ACC112 (cell line): ENCODE measurements at regions not wholly inside any gene's neighbourhood (a gene's known extent, or its start where the extent isn't known, plus 50 kb on each side); places are given as distances from the start of the nearest gene placed in this dataset.

Source experiments
- H2AFZ ChIP-seq: fragments of 200-600 bp; sonication (generic); one replicate; pipeline ENCODE4 v1.6.0; 2017; ENCODE audit warnings: antibody characterized with exemption, low read length; ENCODE audit not compliant: unreplicated experiment
- H3K27ac ChIP-seq: fragments of 200-600 bp; sonication (generic); 2 replicates; pipeline ENCODE4 v1.5.1; 2014; ENCODE audit warnings: low read depth, mild to moderate bottlenecking, antibody characterized with exemption, low read length, moderate library complexity
- H3K27me3 ChIP-seq: fragments of 200-600 bp; sonication (generic); 2 replicates; pipeline ENCODE4 v1.6.1; 2014; ENCODE audit warnings: mild to moderate bottlenecking, antibody characterized with exemption, low read length, moderate library complexity, mixed read lengths; ENCODE audit not compliant: insufficient read depth
- H3K36me3 ChIP-seq: fragments of 200-600 bp; sonication (generic); 2 replicates; pipeline ENCODE4 v1.6.1; 2016; ENCODE audit warnings: mild to moderate bottlenecking, antibody characterized with exemption, low read length, moderate library complexity, mixed read lengths; ENCODE audit not compliant: insufficient read depth
- H3K4me1 ChIP-seq: fragments of 200-600 bp; sonication (generic); one replicate; pipeline ENCODE4 v1.6.1; 2016; ENCODE audit warnings: low read length, mixed read lengths; ENCODE audit not compliant: insufficient read depth, unreplicated experiment, control insufficient read depth
- H3K4me3 ChIP-seq: fragments of 200-600 bp; sonication (generic); 2 replicates; pipeline ENCODE4 v1.5.1; 2014; ENCODE audit warnings: mild to moderate bottlenecking, low read depth, low read length
- H3K79me2 ChIP-seq: fragments of 200-600 bp; sonication (generic); one replicate; pipeline ENCODE4 v1.6.0; 2016; ENCODE audit warnings: low read length; ENCODE audit not compliant: control insufficient read depth, unreplicated experiment, insufficient read depth

DNA sequence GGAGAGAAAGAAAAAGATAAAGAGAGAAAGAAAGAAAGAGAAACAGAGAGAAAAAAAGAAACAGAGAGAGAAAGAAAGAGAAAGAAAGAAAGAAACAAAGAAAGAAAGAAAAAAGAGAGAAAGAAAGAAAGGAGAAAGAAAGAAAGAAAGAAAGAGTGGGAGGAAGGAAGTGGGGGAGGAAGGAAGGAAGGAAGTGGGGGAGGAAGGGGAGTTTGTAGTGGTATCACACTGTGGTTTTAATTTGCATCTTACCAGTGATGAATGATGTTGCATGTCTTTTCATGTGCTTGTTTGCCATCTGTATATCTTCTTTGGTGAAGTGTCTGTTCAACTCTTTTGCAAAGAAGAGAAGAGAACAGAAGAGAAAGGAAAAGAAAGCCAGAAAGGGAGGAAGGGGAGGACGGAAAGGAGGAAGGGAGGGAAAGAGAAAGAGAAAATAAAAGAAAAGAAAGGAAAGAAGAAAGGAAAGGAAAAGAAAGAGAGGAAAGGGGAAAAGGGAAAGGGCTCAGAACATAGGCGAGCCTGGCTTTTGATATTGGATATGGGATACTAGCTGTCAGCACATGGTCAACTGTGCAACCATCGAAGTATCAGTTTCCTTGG lies 79.2 kb upstream of the FRMD4A start:
- no peaks in the 10 kb centered on the region for H3K27me3 ChIP-seq
- H3K4me3 ChIP-seq, result no peak overlapping the region
- H3K36me3 ChIP-seq, result no peaks in the 10 kb centered on the region
- H3K27ac ChIP-seq, result no peak overlapping the region
- peaks cover 11% of the 10 kb centered on the region for H3K4me1 ChIP-seq
- H3K79me2 ChIP-seq, result no peaks in the 10 kb centered on the region
- H2AFZ ChIP-seq, result no peak overlapping the region

DNA sequence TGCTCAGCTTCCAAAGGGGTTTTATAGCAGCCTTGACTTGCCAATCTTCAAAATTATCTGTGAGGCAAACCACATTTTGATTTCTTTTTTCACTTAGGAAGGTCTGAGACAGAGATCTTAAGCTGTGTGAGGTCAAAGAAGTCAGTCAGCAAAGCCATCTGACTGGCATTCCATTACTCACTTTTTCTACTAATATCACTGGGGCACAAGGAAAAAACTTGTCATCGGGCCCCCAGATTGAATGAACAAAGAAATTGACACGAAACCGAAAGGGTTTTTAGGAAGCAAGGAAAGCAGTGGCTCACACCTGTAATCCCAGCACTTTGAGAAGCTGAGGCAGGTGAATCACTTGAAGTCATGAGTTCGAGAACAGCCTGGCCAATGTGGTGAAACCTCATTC lies 78.5 kb upstream of the FRMD4A start:
- H3K4me1 ChIP-seq, result peaks cover 14% of the 10 kb centered on the region
- no peaks in the 10 kb centered on the region for H3K79me2 ChIP-seq
- no peak overlapping the region for H2AFZ ChIP-seq
- H3K27me3 ChIP-seq, result no peaks in the 10 kb centered on the region
- no peak overlapping the region for H3K27ac ChIP-seq
- H3K4me3 ChIP-seq, result no peak overlapping the region
- H3K36me3 ChIP-seq, result no peaks in the 10 kb centered on the region

DNA sequence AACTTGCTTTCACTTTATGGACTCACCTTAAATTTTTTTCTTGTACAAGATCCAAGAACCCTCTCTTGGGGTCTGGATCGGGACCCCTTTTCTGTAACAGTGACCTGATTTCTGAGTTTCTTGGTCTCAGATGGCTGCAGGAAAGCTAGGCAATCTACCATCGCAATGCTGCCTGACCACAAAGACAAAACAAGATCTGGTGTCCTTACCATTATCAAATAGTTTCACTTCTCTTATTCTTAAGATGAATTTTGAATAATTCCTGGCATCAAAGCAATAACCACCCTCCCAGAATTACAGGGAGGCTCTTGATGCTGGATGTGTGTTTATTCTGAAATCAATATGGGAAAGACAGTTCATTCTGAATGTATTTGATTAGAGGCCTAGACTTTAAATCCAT lies 77.4 kb upstream of the FRMD4A start:
- no peak overlapping the region for H2AFZ ChIP-seq
- H3K36me3 ChIP-seq, result no peaks in the 10 kb centered on the region
- no peaks in the 10 kb centered on the region for H3K27me3 ChIP-seq
- peaks cover 14% of the 10 kb centered on the region for H3K4me1 ChIP-seq
- H3K79me2 ChIP-seq, result no peaks in the 10 kb centered on the region
- no peak overlapping the region for H3K27ac ChIP-seq
- no peak overlapping the region for H3K4me3 ChIP-seq

DNA sequence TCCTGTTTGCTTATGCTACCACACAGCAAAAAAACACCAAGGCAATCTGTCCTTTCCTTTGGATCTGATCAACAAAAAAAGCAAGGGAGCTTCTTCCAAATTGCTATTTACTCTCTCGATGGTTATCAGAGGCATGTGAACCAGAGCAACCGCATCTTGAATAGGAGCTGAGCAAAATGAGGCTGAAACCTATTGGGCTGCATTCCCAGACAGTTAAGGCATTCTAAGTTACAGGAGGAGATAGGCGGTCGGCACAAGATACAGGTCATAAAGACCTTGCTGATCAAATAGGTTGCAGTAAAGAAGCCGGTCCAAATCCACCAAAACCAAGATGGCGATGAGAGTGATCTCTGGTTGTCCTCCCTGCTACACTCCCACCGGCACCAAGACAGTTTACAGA lies 76.8 kb upstream of the FRMD4A start:
- Histone ChIP-seq H3K36me3 (no peaks in the 10 kb centered on the region), H2AFZ (no peak overlapping the region), H3K27ac (no peak overlapping the region), H3K4me1 (peaks cover 14% of the 10 kb centered on the region), H3K79me2 (no peaks in the 10 kb centered on the region), H3K4me3 (no peak overlapping the region), H3K27me3 (no peaks in the 10 kb centered on the region)

DNA sequence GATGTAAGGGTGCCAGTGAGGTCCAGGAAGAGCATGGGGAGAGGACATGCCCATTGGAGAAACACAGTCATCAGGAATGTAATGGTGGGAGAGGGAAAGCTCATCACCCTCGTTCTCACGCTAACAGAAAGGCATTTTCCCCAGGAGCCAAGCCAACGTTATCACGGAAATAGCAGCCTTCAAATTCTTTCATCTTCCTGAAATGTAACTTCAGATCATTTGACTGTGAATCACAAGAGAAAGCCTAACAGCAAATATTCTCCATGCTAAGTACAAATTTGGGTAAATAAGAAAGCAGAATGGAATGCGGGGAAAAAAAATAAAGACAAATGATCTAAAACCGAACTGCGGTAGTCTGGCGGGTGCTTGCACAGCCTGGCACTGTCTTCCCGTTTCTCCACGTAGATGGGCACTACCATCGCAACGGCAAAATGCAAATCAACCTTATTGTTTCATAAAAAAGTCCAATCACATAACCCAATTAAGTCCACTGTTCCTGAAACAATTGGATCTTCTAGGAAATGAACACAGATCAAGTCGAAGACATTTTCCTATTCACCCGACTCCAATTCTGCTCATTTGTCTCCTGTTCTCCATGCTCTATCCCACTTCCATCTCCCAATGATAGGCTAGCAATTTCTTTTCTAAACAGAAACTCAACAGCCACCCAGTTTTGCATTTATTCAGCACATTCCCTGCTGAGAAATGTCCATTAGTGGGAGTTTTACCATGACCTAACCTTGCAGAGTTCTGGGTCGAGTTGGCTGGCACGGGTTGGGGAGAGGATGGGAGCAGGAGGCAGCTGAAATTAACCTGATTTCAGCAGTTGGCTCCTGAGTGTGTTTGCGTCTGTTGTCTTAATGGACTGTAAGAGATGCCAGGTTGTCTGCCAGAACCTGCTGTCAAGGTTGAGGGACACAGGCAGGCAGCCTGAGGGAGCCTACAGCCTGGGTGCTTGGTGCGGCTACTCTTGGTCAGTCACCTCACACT lies 74.6 kb upstream of the FRMD4A start:
- peak overlapping the region; percentile 89 for H3K27ac ChIP-seq
- H3K27me3 ChIP-seq, result 0 out of 2 replicates have a peak, but pooled peaks cover 2% of the 10 kb centered on the region
- peak overlapping the region; percentile 16; the same call in 1 of the 2 replicates for H3K4me3 ChIP-seq
- no peaks in the 10 kb centered on the region for H3K79me2 ChIP-seq
- peaks cover 14% of the 10 kb centered on the region for H3K4me1 ChIP-seq
- H3K36me3 ChIP-seq, result no peaks in the 10 kb centered on the region
- H2AFZ ChIP-seq, result no peak overlapping the region

DNA sequence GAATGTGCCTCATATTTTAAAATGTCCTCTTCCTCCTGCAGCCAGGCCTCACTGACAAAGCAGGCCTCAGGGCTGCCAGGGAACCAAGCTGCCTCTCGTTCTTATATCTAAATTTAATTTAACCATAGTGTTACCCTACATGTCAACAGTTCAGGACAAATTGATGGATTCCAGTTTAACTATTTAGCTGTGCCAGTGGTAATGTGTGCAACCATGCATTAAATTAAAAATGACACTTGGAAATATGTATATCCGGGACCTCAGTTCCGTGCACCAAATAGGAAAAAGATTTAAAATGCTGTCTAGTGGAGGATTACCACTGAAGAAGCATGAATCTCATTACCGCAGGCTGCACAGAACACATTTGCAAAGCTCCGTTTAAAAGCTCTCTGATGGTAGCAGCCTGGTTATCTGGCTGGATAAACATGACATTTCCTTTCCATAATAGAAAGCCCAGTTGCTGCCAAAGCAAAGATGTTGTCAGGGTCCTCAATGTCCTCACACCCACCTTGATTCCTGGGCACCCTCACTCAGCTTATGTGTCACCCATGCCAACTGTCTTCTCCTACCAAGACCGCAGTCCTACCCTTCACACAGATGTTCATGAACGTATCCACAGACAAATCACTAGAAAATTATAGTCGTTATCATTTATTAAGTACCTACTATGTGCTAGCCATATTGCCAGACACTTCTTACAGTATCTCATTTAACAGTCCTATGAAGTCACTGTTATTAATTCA lies 73.3 kb upstream of the FRMD4A start:
- Histone ChIP-seq H3K27me3 (0 out of 2 replicates have a peak, but pooled peaks cover 3% of the 10 kb centered on the region), H3K4me3 (no peak overlapping the region), H2AFZ (no peak overlapping the region), H3K4me1 (peaks cover 17% of the 10 kb centered on the region), H3K79me2 (no peaks in the 10 kb centered on the region), H3K36me3 (no peaks in the 10 kb centered on the region), H3K27ac (peak overlapping the region; percentile 89)

DNA sequence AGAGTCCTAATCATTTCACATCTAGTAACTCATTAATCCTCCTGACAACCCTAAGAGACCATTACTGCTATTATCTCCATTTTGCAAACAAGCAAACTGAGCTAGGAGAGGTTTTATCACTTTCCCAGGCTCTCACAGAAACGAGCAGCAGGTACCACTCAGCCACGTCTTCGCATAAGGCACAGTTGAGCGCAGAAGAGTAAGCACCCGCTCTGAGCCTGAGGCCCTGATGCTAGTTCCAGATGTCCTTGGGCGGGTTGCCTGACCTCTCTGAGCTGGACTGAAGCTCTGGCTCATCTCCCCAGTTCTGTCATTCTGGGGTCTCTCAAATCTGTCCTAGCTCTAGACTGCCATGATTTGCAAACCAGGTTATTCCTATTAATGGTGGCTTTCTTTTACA lies 72.6 kb upstream of the FRMD4A start:
- 0 out of 2 replicates have a peak, but pooled peaks cover 3% of the 10 kb centered on the region for H3K27me3 ChIP-seq

DNA sequence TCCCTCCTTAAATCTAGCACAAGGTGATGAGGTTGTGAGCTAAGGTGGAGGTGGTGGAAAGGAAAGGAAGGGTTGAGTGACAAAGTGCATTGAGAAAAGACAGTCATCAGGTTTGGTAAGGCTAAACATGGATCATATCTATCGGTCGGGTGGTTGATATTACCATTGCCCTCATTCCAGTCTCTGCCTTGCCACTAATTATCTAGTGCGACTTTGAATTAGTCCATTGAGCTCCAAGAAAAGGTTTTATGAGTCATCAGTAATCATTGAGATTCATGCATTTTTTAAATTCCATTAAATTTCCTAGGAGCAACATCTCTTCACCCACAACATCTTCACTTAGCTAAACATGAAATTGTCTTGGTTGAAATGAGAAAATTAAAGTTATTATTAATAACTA lies 68.9 kb upstream of the FRMD4A start:
- Histone ChIP-seq H3K79me2 (no peaks in the 10 kb centered on the region), H2AFZ (no peak overlapping the region), H3K4me3 (no peak overlapping the region), H3K4me1 (peaks cover 22% of the 10 kb centered on the region), H3K27me3 (0 out of 2 replicates have a peak, but pooled peaks cover 3% of the 10 kb centered on the region), H3K36me3 (no peaks in the 10 kb centered on the region), H3K27ac (no peak overlapping the region)

More for the DNA sequence above, 72.6 kb upstream of the FRMD4A start:
- Histone ChIP-seq H3K36me3 (no peaks in the 10 kb centered on the region), H3K27ac (no peak overlapping the region), H3K79me2 (no peaks in the 10 kb centered on the region), H3K4me1 (peaks cover 17% of the 10 kb centered on the region), H3K4me3 (no peak overlapping the region), H2AFZ (no peak overlapping the region)

DNA sequence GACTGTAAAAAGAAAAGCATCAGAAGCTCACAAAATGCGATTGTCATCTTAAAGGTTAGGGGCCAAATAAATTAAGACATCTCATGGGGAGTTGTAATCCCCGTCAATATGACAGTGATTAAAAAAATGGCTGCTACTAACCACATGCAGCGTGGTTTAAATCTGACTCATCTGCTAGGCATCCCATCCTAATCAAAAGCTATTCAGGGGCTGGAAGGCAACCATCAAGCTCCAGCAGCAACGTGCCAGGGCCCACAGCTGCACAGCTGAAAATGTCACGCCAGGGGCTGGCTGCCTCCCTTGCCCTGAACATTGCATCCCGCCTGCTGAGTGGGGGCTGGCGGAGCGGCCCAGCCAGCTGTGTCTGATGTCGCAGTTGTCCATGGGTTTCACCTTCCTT lies 66.3 kb upstream of the FRMD4A start:
- no peak overlapping the region for H3K4me3 ChIP-seq
- no peaks in the 10 kb centered on the region for H3K79me2 ChIP-seq
- peak overlapping the region; percentile 87 for H3K27ac ChIP-seq
- no peaks in the 10 kb centered on the region for H3K36me3 ChIP-seq
- H3K27me3 ChIP-seq, result peaks cover 11% of the 10 kb centered on the region; the same call in 1 of the 2 replicates
- H2AFZ ChIP-seq, result peak overlapping the region; percentile 3
- H3K4me1 ChIP-seq, result peaks cover 20% of the 10 kb centered on the region

DNA sequence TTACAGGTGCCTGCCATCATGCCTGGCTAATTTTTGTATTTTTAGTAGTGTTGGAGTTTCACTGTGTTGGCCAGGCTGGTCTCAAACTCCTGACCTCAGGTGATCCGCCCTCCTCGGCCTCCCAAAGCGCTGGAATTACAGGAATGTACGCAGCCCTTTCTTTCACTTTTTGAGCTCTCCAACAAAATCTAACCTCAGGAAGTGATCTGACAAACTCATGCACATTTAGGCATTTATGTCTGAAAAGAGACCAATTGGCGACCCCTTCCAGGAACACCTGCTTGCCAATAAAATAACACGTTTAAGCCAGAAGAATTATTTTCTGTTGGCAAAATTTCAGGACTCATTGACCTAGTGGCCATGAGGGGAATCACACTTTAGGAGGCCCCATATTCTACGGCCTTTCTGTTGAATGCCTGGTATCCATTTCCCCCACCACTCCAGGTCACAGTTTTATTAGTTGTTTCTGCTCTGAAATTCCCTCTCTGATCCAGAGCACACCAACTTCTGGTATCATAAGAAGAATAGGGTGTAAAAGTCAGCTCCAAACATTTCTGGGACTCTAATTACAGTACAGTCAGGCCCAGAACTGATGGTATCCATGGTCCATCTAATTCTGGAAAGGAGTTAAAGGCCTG lies 65.8 kb upstream of the FRMD4A start:
- Histone ChIP-seq H2AFZ (peak overlapping the region; percentile 3), H3K4me3 (no peak overlapping the region), H3K27me3 (peaks cover 11% of the 10 kb centered on the region; the same call in 1 of the 2 replicates), H3K79me2 (no peaks in the 10 kb centered on the region), H3K36me3 (no peaks in the 10 kb centered on the region), H3K27ac (peak overlapping the region; percentile 87), H3K4me1 (peaks cover 20% of the 10 kb centered on the region)
